Calu3 (cell line): ENCODE measurements at regions not wholly inside any gene's neighbourhood (a gene's known extent, or its start where the extent isn't known, plus 50 kb on each side); places are given as distances from the start of the nearest gene placed in this dataset.

ENCODE experiments used
- BruUV-seq: library from RNA; stranded (reverse); fragments of 400-500 nt; replicated peaks from 2 replicates; lab custom pipeline; 2021; lab: Mats Ljungman, UMichigan
- CTCF ChIA-PET: fragments of 300-600 bp; sonication (Branson Sonifier 250); formaldehyde crosslinking; loops from one replicate; lab custom pipeline; 2022; ENCODE audit warnings: antibody characterized with exemption; lab: Charles Lee
- DNase-seq: peaks from one replicate; pipeline ENCODE4 v3.0.0; 2022
- H3K27ac Mint-ChIP-seq: one replicate; pipeline ENCODE4 v1.8.0; 2022; ENCODE audit warnings: mixed read lengths; ENCODE audit not compliant: unreplicated experiment
- H3K27me3 Mint-ChIP-seq: one replicate; pipeline ENCODE4 v1.8.0; 2022; ENCODE audit warnings: mixed read lengths; ENCODE audit not compliant: unreplicated experiment
- H3K36me3 Mint-ChIP-seq: one replicate; pipeline ENCODE4 v1.8.0; 2022; ENCODE audit warnings: mild to moderate bottlenecking, moderate library complexity, mixed read lengths; ENCODE audit not compliant: insufficient read depth, unreplicated experiment
- H3K4me1 Mint-ChIP-seq: one replicate; pipeline ENCODE4 v1.8.0; 2022; ENCODE audit warnings: mild to moderate bottlenecking, low read depth, mixed read lengths; ENCODE audit not compliant: unreplicated experiment
- H3K4me3 Mint-ChIP-seq: one replicate; pipeline ENCODE4 v1.8.0; 2022; ENCODE audit warnings: mild to moderate bottlenecking, low read depth, moderate library complexity, mixed read lengths; ENCODE audit not compliant: unreplicated experiment
- H3K9me3 Mint-ChIP-seq: one replicate; pipeline ENCODE4 v1.8.0; 2022; ENCODE audit warnings: low read depth, mixed read lengths; ENCODE audit not compliant: unreplicated experiment
- CTCF ChIP-seq: fragments of 200-600 bp; IDR thresholded peaks from one replicate; pipeline ENCODE4 v1.8.0; 2022; ENCODE audit warnings: antibody characterized with exemption; ENCODE audit not compliant: unreplicated experiment
- intact Hi-C: fragments of 100-400 bp; cut with micrococcal nuclease; formaldehyde crosslinking; loops from one replicate; pipeline ENCODE4 v1.10.0; 2022; ENCODE audit not compliant: unreplicated experiment

- Mint-ChIP-seq H3K4me1 (peaks cover 8% of the 10 kb centered on the region), H3K27ac (no peak overlapping the region), H3K36me3 (no peaks in the 10 kb centered on the region), H3K27me3 (peaks cover 12% of the 10 kb centered on the region), H3K4me3 (no peak overlapping the region), H3K9me3 (no peaks in the 10 kb centered on the region)
- no TSS peak for BruUV-seq
- CTCF ChIA-PET, result no interaction called here
- DNase-seq, result no peak
- no peak for TF ChIP-seq CTCF
- intact Hi-C loops, result no loop called here
Observed at GRCh38 chr2:161059388-161059787, 100.8 kb upstream of the TANK start.

- DNase-seq, result no peak
Observed at GRCh38 chr2:161061786-161062185, 98.4 kb upstream of the TANK start.

GRCh38 chr2:161063157-161063945 is 96.9 kb upstream of the TANK start:
- peaks cover 8% of the 10 kb centered on the region for H3K4me1 Mint-ChIP-seq
- no peaks in the 10 kb centered on the region for H3K9me3 Mint-ChIP-seq
- TF ChIP-seq CTCF, result peak; percentile 83
- intact Hi-C loops, result no loop called here
- H3K27ac Mint-ChIP-seq, result no peak overlapping the region
- H3K27me3 Mint-ChIP-seq, result no peaks in the 10 kb centered on the region
- H3K4me3 Mint-ChIP-seq, result no peak overlapping the region
- H3K36me3 Mint-ChIP-seq, result no peaks in the 10 kb centered on the region
- CTCF ChIA-PET, result interaction anchor here (0.7 to 1.0 kb wide), 10 partner anchors 21 to 953 kb away, joined by 3 to 6 read pairs (median 3); no protein-coding TSS in a partner anchor
- peak; percentile 82 for DNase-seq
- BruUV-seq, result no TSS peak

More at GRCh38 chr2:161061786-161062185, 98.4 kb upstream of the TANK start:
- BruUV-seq, result no TSS peak
- intact Hi-C loops, result no loop called here
- Mint-ChIP-seq H3K9me3 (no peaks in the 10 kb centered on the region), H3K4me3 (no peak overlapping the region), H3K4me1 (peaks cover 8% of the 10 kb centered on the region), H3K27me3 (no peaks in the 10 kb centered on the region), H3K27ac (no peak overlapping the region), H3K36me3 (no peaks in the 10 kb centered on the region)
- CTCF ChIA-PET, result interaction anchor here (0.8 kb wide), 1 partner anchor 13 kb away, joined by 5 read pairs; no protein-coding TSS in a partner anchor
- TF ChIP-seq CTCF, result no peak

- Mint-ChIP-seq H3K4me1 (peaks cover 8% of the 10 kb centered on the region), H3K27ac (no peak overlapping the region), H3K4me3 (no peak overlapping the region), H3K9me3 (no peaks in the 10 kb centered on the region), H3K36me3 (no peaks in the 10 kb centered on the region), H3K27me3 (no peaks in the 10 kb centered on the region)
- intact Hi-C loops, result no loop called here
- no peak for DNase-seq
- TF ChIP-seq CTCF, result no peak
- BruUV-seq, result no TSS peak
- CTCF ChIA-PET, result interaction anchor here (0.7 to 1.0 kb wide), 10 partner anchors 21 to 954 kb away, joined by 3 to 6 read pairs (median 3); no protein-coding TSS in a partner anchor
Observed at GRCh38 chr2:161063946-161064306, 96.3 kb upstream of the TANK start.
